Tibial nerve (tissue), 3 donors: ENCODE measurements at regions not wholly inside any gene's neighbourhood (a gene's known extent, or its start where the extent isn't known, plus 50 kb on each side); places are given as distances from the start of the nearest gene placed in this dataset.

Experiments used
- POLR2A ChIP-seq, 2 donors: fragments of 450-650 bp; IDR thresholded peaks; one replicate each; pipeline ENCODE4 v1.6.1; 2017; ENCODE audit warnings: antibody characterized with exemption in 2 of 2, mild to moderate bottlenecking in 2 of 2, moderate library complexity in 2 of 2
- TF ChIP-seq, protein P1 (sequence below), 5 experiments: fragments of 200-600 bp in 3 of 5; fragments of 450-650 bp in 2 of 5; sonication (generic) in 3 of 5; IDR thresholded peaks; one replicate each; pipeline ENCODE4 v1.5.1; 2016 to 2019; ENCODE audit warnings: antibody characterized with exemption in 5 of 5, mild to moderate bottlenecking in 3 of 5, moderate library complexity in 2 of 5

DNA sequence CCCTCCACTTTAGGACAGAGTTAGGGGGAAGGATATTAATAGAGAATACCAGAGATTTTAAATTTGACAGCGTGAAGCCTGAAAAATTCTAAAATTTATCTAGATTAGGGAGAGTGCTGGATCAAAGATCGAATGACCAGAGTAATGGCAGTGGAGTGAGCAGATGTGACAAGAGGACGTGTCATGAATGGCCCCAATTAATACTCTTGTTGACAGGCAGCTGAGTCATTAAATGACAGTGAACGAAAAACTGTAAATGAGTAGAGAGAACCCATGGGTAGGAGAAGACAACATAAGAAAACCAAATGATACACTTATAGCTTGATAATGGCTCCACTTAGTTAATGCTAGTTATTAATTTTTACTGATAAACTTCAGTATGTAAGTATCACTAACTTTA lies 73.9 kb upstream of the PLEKHA5 start:
- TF ChIP-seq, protein P1, sequence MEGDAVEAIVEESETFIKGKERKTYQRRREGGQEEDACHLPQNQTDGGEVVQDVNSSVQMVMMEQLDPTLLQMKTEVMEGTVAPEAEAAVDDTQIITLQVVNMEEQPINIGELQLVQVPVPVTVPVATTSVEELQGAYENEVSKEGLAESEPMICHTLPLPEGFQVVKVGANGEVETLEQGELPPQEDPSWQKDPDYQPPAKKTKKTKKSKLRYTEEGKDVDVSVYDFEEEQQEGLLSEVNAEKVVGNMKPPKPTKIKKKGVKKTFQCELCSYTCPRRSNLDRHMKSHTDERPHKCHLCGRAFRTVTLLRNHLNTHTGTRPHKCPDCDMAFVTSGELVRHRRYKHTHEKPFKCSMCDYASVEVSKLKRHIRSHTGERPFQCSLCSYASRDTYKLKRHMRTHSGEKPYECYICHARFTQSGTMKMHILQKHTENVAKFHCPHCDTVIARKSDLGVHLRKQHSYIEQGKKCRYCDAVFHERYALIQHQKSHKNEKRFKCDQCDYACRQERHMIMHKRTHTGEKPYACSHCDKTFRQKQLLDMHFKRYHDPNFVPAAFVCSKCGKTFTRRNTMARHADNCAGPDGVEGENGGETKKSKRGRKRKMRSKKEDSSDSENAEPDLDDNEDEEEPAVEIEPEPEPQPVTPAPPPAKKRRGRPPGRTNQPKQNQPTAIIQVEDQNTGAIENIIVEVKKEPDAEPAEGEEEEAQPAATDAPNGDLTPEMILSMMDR (IDR thresholded peaks at IDR 0.05): no peak
- TF ChIP-seq POLR2A (IDR thresholded peaks at IDR 0.05): no peak
